ENCODE measurements at regions not wholly inside any gene's neighbourhood (a gene's known extent, or its start where the extent isn't known, plus 50 kb on each side); places are given as distances from the start of the nearest gene placed in this dataset.

GRCh38 chr3:31086148-31086547, 191.7 kb upstream of the GADL1 start:
- Histone ChIP-seq H2AFZ (no peak overlapping the region), H3K4me3 (no peak overlapping the region), H3K4me1 (ENCODE audit: insufficient read depth) (no peaks in the 10 kb centered on the region), H3K27me3 (replicated peaks; ENCODE audit: insufficient read depth) (no peaks in the 10 kb centered on the region), H3K27ac (no peak overlapping the region), H3K36me3 (ENCODE audit: low read depth) (no peaks in the 10 kb centered on the region), H3K79me2 (ENCODE audit: insufficient read depth) (no peaks in the 10 kb centered on the region), H3K9me2 (ENCODE audit: insufficient read depth) (no peaks in the 10 kb centered on the region), H3K9ac (no peak overlapping the region), H4K20me1 (ENCODE audit: insufficient read depth) (no peaks in the 10 kb centered on the region), H3F3A (ENCODE audit: insufficient read depth) (no peaks in the 10 kb centered on the region), H3K9me3 (ENCODE audit: low read depth) (no peaks in the 10 kb centered on the region), H3K4me2 (ENCODE audit: unreplicated experiment) (no peak overlapping the region)
- no peak for DNase-seq
- in situ Hi-C loops (cut with MboI) = no loop called here
- no peak for TF ChIP-seq EZH2 (IDR thresholded peaks at IDR 0.05; ENCODE audit: insufficient read depth, poor library complexity, severe bottlenecking)
- no peak for TF ChIP-seq EZH2phosphoT487 (IDR thresholded peaks at IDR 0.05; ENCODE audit: insufficient read depth, low read depth)

- H3K4me3 ChIP-seq = no peak overlapping the region
- H3K27me3 ChIP-seq (replicated peaks; ENCODE audit: insufficient read depth) = no peaks in the 10 kb centered on the region
- H3K9ac ChIP-seq = no peak overlapping the region
- no peak overlapping the region for H3K27ac ChIP-seq
- in situ Hi-C loops (cut with MboI) = no loop called here
- H3K4me1 ChIP-seq (ENCODE audit: insufficient read depth) = no peaks in the 10 kb centered on the region
- H2AFZ ChIP-seq = no peak overlapping the region
- H3K4me2 ChIP-seq (ENCODE audit: unreplicated experiment) = no peak overlapping the region
- H3K9me2 ChIP-seq (ENCODE audit: insufficient read depth) = no peaks in the 10 kb centered on the region
- no peaks in the 10 kb centered on the region for H3K36me3 ChIP-seq (ENCODE audit: low read depth)
- H3K79me2 ChIP-seq (ENCODE audit: insufficient read depth) = no peaks in the 10 kb centered on the region
- DNase-seq = no peak
- no peaks in the 10 kb centered on the region for H3F3A ChIP-seq (ENCODE audit: insufficient read depth)
- H3K9me3 ChIP-seq (ENCODE audit: low read depth) = no peaks in the 10 kb centered on the region
- TF ChIP-seq EZH2 (IDR thresholded peaks at IDR 0.05; ENCODE audit: insufficient read depth, poor library complexity, severe bottlenecking) = no peak
- no peak for TF ChIP-seq EZH2phosphoT487 (IDR thresholded peaks at IDR 0.05; ENCODE audit: insufficient read depth, low read depth)
- no peaks in the 10 kb centered on the region for H4K20me1 ChIP-seq (ENCODE audit: insufficient read depth)
These were observed 192.2 kb upstream of the GADL1 start for GRCh38 chr3:31086698-31087097.

GRCh38 chr3:31091748-31092147, 197.3 kb upstream of the GADL1 start:
- H3K36me3 ChIP-seq (ENCODE audit: low read depth) = no peaks in the 10 kb centered on the region
- 95 to 100% methylated on average over 2 of the region's 2 CpGs for WGBS, 2 experiments (ENCODE audit: low coverage in 1 of 2, low lambda C conversion rate in 2 of 2, missing lambda C conversion rate in 2 of 2)
- no peak for DNase-seq
- no peaks in the 10 kb centered on the region for H3K27me3 ChIP-seq (replicated peaks; ENCODE audit: insufficient read depth)
- no peak overlapping the region for H3K4me3 ChIP-seq
- H2AFZ ChIP-seq = no peak overlapping the region
- no peaks in the 10 kb centered on the region for H4K20me1 ChIP-seq (ENCODE audit: insufficient read depth)
- H3K9ac ChIP-seq = no peak overlapping the region
- peaks cover 16% of the 10 kb centered on the region for H3F3A ChIP-seq (ENCODE audit: insufficient read depth)
- no peak overlapping the region for H3K4me2 ChIP-seq (ENCODE audit: unreplicated experiment)
- no peaks in the 10 kb centered on the region for H3K9me3 ChIP-seq (ENCODE audit: low read depth)
- TF ChIP-seq EZH2 (IDR thresholded peaks at IDR 0.05; ENCODE audit: insufficient read depth, poor library complexity, severe bottlenecking) (no peak), EZH2phosphoT487 (IDR thresholded peaks at IDR 0.05; ENCODE audit: insufficient read depth, low read depth) (no peak)
- no peaks in the 10 kb centered on the region for H3K9me2 ChIP-seq (ENCODE audit: insufficient read depth)
- in situ Hi-C loops (cut with MboI) = no loop called here
- H3K27ac ChIP-seq = no peak overlapping the region
- no peaks in the 10 kb centered on the region for H3K79me2 ChIP-seq (ENCODE audit: insufficient read depth)
- H3K4me1 ChIP-seq (ENCODE audit: insufficient read depth) = peaks cover 17% of the 10 kb centered on the region

- WGBS, 2 experiments (ENCODE audit: low coverage in 1 of 2, low lambda C conversion rate in 2 of 2, missing lambda C conversion rate in 2 of 2) = 0 to 2% methylated on average over 6 of the region's 6 CpGs
- H3K27ac ChIP-seq = peak overlapping the region; percentile 63
- no peaks in the 10 kb centered on the region for H3K9me3 ChIP-seq (ENCODE audit: low read depth)
- H3K36me3 ChIP-seq (ENCODE audit: low read depth) = no peaks in the 10 kb centered on the region
- TF ChIP-seq EZH2 (IDR thresholded peaks at IDR 0.05; ENCODE audit: insufficient read depth, poor library complexity, severe bottlenecking) = no peak
- no peak for TF ChIP-seq EZH2phosphoT487 (IDR thresholded peaks at IDR 0.05; ENCODE audit: insufficient read depth, low read depth)
- peak overlapping the region; percentile 50 for H3K4me2 ChIP-seq (ENCODE audit: unreplicated experiment)
- no peaks in the 10 kb centered on the region for H3K27me3 ChIP-seq (replicated peaks; ENCODE audit: insufficient read depth)
- peak overlapping the region; percentile 59 for H2AFZ ChIP-seq
- in situ Hi-C loops (cut with MboI) = no loop called here
- no peak overlapping the region for H3K4me3 ChIP-seq
- H3K4me1 ChIP-seq (ENCODE audit: insufficient read depth) = peaks cover 17% of the 10 kb centered on the region
- H3F3A ChIP-seq (ENCODE audit: insufficient read depth) = peaks cover 16% of the 10 kb centered on the region
- H3K9ac ChIP-seq = 0 out of 2 replicates have a peak overlapping the region, but pooled peaks have one; percentile 16
- DNase-seq = peak; percentile 65
- H3K9me2 ChIP-seq (ENCODE audit: insufficient read depth) = no peaks in the 10 kb centered on the region
- no peaks in the 10 kb centered on the region for H4K20me1 ChIP-seq (ENCODE audit: insufficient read depth)
- H3K79me2 ChIP-seq (ENCODE audit: insufficient read depth) = no peaks in the 10 kb centered on the region
These were observed 198.5 kb upstream of the GADL1 start for GRCh38 chr3:31092748-31093589.

All from GM23248 (cell line).